ENCODE measurements at regions not wholly inside any gene's neighbourhood (a gene's known extent, or its start where the extent isn't known, plus 50 kb on each side); places are given as distances from the start of the nearest gene placed in this dataset.
"Not testable (repeated sequence)": the region's sequence is repeated elsewhere in the genome, so short reads cannot be mapped to it uniquely, and the experiment has no call there.

DNA sequence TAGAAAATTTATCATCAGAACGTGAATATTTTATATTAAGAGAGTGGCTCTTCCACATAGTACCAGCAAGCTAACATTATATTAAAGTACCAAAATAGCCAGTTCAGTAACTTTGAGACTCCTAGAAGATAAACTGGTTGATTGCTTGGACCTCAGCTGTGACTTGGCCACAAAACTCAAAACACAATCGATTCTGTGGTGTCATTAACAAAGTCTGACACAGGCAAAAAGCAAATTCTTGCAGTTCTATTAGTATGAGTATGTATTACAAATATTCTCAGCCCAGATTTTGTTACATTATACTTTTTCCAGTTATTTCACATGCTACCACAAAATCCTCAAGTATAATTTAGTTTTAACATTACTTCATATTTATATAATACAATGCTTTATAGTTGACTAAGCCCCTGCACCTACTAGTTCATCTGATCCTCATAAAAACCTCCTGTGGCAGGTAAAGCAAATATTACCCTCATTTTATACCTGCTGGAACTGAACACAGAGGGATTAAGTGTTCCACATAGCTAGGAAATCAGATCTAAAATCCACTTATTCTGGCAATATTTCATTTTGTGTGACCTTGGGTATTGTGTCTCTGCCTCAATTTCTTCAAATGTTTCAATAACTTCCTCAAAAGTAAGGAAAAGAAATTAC is 279.9 kb upstream of the MKLN1 start:
- DNase-seq (ENCODE audit: low read depth), result no peak

DNA sequence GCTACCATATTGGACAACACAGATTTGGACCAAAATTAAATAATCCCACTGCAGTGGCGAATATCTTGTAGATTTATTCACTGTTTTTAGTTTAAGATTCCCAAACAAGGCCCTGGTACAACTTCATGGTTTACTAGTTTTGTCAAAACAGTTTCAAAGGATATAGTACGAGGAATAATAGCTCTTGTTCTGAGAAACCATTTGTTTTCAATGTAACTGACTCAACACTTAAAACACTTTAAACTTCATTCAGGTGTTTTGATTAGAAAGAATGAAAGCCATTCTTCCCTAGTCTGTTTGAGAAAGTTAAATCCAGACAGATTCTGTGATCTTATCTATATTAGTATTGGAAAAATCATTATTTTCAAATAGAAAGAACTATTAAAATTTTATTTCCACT is 276.4 kb upstream of the MKLN1 start:
- no peak for DNase-seq (ENCODE audit: low read depth)

DNA sequence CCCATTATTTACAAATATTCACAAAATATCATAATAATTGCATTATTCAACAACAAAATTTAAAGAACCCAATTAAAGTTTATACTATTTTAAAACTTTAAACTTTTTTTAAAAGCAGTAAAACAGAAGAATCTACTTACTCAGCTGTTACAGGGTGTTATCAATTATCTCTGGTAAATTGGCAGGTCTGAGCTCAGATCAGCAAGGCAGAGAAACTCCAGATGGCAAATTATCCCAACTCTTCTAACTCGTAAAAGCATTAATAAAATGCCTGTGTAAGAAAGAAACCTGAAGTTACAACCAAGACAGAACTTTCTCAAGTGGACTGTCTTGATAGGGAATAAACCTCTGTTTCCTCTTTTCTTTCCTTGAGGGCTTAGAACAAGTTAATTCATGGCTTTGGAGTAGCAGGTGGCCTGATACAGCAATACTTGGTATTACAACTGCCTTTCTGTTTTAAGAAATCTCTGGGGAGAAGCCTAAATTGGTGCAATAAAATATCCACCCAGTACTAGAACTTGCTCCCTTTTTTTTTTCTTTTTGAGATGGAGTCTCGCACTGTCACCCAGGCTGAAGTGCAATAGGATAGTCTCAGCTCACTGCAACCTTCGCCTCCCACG is 275.3 kb upstream of the MKLN1 start:
- no peak for DNase-seq (ENCODE audit: low read depth)

DNA sequence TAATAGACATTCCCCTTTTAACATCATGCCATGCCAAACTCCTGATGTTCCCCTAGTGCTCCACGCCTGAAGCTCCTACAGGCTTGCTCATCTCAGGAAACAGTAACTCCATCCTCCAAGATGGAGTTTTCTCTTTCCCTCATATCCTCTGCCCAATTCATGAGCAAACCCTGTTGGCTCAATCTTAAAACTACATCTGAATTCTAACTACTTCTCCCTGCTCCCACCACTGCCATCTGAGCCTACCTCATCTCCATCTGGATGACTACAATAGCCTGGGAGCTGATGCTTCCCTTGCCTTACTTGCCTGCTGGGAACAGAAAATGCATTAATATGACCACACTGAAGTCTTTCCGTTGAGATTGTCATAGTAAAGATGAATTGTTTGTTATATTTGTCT is 271.7 kb upstream of the MKLN1 start:
- DNase-seq (ENCODE audit: low read depth), result no peak

DNA sequence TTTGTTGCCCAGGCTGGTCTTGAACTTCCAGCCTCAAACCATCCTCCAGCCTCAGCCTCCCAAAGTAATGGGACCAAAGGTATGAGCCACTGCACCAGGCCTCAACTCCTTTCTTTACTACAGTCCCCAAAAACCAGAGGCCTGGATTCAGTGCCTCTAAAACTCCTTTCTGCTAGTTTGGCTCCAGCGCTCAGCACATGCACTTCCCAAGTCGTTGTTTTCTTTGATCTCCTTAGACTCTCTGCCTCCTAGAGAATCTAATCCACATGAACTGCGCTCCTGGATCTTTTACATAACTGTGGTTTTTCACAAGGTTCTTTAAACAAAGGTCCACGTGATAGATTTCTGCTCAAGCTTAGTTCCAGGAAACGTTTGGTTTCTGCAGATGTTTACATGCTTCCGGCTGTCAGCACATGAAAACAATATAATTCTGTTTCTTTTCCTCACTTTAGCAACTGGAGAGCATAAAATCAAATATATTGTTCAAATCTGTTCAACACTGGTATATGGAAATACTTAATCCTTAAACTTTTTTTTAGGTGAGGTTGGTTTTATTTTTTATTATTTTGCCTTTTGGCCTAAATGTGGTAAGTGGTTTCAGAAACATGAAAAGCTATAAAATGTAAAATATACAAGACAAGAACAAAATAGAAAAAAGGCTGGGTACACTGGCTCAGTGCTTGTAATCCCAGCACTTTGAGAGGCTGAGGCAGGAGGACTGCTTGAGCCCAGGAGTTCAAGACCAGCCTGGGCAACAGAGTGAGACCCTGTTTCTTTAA is 270.5 kb upstream of the MKLN1 start:
- no peak for DNase-seq (ENCODE audit: low read depth)

DNA sequence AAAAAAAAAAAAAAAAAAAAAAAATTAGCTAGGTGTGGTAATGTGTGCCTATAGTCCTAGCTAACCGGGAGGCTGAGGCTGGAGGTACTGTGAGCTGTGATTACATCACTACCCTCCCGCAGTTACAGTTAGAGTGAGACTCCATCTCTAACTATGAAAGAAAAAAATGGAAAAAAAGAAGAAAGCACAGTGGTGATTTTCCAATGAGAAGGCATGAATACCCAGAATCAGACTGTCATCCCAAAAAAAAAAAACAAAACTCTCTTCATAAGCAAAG is 269.9 kb upstream of the MKLN1 start:
- no peak for DNase-seq (ENCODE audit: low read depth)

DNA sequence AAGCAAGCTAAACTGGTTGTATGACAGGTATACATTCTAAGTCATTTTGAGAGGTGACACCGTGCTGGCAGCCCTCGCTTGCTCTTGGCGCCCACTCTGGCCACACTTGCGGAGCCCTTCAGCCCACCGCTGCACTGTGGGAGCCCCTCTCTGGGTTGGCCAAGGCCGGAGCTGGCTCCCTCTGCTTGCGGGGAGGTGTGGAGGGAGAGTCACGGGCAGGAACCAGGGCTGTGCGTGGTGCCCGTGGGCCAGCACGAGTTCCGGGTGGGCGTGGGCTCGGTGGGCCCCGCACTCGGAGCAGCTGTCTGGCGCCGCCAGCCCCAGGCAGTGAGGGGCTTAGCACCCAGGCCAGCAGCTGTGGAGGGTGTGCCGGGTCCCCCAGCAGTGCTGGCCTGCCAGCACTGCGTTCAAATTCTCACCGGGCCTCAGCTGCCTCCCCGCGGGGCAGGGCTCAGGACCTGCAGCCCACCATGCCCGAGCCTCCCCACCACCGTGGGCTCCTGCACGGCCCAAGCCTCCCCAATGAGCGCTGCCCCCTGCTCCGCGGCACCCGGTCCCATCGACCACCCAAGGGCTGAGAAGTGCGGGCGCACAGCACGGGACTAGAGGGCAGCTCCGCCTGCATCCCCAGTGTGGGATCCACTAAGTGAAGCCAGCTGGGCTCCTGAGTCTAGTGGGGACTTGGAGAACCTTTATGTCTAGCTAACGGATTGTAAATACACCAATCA is 269.0 kb upstream of the MKLN1 start:
- not testable (repeated sequence) for DNase-seq (ENCODE audit: low read depth)

DNA sequence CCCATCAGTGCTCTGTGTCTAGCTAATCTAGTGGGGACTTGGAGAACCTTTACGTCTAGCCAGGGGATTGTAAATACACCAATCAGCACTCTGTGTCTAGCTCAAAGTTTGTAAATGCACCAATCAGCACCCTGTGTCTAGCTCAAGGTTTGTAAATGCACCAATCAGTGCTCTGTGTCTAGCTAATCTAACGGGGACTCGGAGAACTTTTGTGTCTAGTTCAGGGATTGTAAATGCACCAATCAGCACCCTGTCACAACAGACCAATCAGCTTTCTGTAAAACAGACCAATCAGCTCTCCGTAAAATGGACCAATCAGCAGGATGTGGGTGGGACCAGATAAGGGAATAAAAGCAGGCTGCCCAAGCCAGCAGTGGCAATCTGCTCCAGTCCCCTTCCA is 268.3 kb upstream of the MKLN1 start:
- DNase-seq (ENCODE audit: low read depth), result not testable (repeated sequence)

DNA sequence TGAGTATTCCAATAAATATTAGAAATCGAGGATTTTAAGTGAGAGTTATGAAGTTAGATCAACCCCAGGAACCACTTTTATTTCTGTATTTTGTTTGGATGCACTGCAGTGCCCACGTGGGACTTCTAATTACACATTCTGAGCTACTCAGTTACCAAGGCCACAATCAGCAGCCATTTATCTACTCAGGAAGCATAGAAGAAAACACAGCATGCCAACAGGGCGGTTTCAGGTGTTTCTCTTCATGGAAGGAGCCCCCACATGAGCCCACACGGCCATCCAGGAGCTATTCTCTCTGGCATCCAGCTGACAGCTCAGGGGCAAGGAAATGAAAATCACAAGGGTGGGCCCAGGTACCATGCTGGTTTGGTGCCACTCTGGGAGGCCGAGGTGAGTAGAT is 266.5 kb upstream of the MKLN1 start:
- no peak for DNase-seq (ENCODE audit: low read depth)

DNA sequence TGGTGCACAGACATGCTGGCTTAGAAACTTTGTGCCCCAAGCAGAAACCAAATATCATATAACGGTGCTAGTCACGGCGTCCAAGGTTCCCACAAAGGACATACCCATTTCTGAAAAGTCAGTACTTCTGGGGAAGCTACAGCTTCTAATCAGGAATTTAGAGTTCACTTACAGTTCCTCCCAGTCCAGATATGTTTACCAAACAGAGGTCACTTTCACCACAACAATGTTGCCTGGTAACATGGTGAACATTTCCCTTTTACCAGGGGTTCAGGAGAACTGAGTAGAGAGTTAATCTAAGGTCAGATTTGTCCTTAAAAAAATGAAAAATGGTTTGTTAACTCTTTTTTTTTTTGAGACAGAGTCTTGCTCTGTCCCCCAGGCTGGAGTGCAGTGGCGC is 265.9 kb upstream of the MKLN1 start:
- no peak for DNase-seq (ENCODE audit: low read depth)

DNA sequence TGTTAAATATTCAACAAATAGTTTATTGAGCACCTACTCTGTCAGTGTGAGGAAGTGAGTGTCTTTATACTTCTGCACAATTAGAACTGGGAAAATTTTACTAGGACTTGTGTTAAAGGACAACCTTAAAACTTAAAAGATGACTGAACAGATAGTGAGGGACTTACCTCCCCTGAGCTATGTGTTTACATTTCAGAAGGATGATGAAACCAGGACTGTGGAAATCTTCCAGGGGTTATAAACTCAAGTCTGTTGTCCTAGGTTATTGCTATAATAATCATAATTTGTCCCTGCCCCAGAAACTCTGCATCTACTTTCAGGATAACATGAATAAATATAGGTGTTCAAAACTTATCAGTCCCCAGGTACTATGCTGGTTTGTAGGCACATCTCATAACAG is 261.0 kb upstream of the MKLN1 start:
- no peak for DNase-seq (ENCODE audit: low read depth)

DNA sequence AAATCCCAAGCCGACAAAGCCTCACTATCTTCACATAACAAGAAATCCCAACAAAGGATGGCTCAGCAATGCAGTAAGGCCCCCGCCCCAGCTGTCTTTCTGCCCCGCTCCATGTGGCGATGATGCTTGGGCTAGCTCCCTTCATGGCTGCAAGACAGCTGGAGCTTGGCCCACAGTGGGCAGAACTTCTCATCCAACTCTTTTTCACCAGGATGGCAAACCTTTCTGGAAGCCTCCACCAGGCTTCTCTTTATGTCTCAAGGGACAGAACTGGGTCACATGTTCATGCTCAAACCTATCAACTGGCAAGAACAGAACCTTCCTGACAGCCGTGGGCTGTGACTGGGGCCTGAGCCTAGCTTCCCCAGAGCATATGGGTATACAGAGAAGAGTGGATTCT is 260.5 kb upstream of the MKLN1 start:
- DNase-seq (ENCODE audit: low read depth), result no peak

DNA sequence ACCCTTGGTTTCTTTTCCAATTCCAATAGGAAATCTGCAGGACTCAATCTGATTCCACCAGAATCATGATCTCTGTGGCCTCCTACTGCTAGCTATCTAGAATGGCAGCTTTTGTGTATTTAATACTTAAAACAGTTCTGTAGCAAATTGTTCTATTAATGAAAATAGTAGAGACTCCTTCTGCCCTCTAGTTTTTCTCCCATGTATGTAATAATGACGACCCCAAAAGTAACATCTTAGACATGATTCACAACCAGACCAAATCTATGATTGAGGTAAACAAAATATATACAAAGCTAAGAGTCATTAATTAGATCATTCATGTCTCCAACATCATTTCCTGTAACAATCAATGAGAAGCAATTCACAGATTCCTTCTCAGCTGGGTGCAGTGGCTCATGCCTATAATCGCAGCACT is 259.1 kb upstream of the MKLN1 start:
- DNase-seq (ENCODE audit: low read depth), result no peak

DNA sequence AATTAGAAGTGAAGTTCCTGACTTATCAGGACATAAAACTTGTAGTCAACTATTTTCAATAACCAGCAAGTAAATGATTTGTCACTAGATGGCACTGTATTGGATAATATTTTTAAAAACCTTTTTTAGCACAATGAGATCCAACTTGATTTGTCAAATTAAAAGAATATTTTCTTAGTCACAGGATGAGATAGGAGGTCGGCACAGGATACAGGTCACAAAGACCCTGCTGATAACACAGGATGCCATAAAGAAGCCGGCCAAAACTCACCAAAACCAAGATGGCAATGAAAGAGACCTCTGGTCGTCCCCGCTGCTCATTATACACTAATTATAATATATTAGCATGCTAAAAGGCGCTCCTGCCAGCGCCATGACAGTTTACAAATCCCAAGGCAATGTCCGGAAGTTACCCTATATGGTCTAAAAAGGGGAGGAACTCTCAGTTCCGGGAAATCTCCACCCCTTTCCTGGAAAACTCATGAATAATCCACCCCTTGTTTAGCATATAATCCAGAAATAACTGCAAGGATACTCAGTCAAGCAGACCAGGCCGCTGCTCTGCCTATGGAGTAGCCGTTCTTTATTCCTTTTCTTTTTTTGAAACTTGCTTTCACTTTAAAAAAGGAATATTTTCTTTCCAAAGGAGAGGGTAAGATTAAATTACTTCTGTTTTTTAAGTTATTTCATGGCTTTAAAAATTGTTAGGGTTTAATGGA is 255.7 kb upstream of the MKLN1 start:
- DNase-seq (ENCODE audit: low read depth), result no peak

DNA sequence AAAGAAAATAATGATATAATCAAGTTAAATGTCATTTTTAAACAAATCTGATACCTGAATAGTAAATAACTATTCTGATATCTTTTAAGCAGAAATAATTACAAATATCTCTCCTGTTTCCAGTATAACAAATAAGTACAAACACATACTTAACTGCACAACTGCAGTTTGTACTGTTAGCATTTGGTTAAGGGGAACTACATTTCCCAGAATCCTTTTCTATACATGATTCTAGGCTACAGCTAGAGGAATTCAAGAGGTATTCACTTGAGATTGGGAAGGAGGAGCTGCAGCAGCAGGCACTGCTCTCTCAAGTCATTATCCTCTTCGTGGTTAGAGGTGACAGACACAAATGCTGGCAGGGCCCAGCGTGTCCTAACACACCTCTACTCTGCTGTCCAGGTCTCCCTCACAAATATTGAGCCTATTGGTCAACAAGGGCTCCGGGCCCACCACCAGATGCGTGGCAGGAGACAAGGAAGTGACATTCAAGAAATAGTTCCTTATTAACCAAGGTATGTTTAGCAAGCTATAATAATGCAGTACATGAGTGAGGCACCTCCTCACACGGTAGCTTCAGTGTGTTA is 255.1 kb upstream of the MKLN1 start:
- DNase-seq (ENCODE audit: low read depth), result no peak

DNA sequence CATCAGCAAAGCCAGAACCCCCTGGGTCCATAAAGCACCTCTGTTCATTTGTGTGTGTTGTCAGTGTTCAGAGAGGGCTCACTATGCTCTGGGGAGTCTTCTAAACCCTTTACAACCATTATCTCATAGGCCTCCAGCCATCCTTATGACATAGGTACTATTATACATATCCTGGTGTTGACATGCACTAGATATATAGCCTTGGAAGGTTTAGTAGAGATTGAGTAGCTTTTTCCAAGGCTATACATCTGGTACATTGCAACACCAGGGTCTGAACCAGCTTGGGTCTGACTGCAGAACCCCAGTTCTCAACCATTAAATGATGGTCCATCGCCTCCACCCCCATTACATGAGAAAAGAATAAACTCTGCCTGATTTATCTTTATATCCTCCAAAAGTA is 253.6 kb upstream of the MKLN1 start:
- DNase-seq (ENCODE audit: low read depth), result no peak

DNA sequence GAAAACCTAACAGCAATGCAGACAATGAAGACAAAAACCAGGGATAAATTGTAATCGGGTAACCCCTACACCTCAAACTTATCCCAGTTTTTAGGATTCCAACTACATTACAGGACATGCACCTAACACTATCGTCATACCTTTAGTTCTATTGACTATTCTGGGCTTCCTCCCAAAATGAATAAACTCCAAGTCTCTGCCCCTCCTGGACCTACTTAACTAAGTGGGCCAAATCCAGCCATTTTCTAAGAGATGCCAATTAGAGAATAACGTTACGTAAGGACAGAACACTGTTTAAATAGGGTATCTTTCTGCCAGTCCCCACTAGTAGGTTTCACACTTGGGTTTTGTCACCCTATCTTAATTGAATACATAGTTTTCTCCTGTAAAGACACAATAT is 253.1 kb upstream of the MKLN1 start:
- no peak for DNase-seq (ENCODE audit: low read depth)

DNA sequence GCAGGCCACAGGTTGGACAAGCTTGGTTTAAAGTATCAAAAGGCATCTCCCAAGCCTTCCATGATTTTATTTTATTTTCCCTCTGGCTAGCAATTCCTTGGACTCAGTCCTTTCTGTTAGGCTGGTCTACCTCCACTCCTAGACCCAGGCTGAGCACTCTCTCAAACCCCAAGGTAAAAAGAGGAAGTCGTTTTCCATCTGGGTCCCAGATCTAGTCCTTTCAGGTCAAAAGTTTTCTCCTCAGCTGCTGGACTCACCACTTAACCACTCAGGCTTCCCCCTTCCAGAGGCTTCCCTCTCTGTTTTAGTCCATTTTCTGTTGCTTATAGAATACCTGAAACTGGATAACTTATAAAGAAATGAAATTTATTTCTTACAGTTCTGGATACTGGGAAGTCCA is 252.3 kb upstream of the MKLN1 start:
- no peak for DNase-seq (ENCODE audit: low read depth)

DNA sequence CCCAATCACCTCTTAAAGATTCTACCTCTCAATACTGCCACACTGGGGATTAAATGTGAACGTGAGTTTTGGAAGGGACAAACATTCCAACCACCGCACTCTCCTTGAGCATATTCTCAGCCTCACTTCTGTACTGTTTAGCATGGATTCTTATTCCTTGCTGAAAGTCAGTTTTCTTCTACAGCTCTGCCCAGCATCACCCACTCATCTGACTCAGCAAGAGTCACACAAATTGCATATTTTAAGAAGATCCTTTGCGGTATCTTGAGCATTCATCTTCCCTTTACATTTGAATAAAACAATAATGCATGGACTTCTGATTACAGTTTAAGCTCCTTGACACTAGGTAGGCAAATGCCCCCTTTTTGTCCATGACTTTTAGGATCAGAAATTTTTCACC is 251.6 kb upstream of the MKLN1 start:
- no peak for DNase-seq (ENCODE audit: low read depth)

DNA sequence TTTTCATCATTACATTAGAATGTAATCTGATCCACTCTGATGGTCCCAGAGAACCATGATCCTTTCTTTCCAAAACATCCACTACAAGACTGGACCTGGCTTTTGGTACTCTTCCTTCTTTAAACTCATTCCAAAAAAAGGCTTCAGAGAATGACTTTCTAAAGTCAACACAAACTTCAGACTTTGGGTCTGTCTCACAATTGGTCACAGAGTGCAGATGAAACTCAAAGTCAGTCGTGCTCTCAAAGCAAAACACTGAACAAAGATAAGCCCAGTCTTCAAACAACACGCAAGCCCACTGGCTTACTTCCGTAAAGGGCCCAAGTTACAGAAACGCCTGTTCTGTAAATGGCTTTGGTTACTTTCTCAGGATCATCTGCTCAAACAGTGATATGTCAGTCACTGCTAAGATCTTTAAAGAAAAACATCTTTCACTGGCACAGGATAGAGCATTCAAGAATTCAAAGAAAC is 250.9 kb upstream of the MKLN1 start:
- no peak for DNase-seq (ENCODE audit: low read depth)

DNA sequence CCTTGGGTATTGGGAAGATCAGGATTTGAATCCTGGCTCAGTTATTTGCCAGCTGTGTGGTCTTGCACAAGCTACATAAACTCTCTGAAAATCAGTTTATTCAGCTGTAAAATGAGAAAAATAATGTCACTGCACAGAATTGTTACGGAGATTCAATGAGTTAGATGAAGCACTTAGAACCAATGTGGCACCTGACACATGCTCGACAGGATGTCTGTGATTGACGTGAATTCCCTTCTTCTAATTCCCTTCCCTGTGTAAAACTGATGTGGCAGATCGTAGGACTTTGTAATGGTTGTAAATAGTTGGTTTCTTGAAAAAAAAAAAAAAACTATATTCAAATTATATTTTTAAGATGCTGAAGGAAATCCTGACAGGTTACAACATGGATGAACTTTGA is 249.9 kb upstream of the MKLN1 start:
- DNase-seq (ENCODE audit: low read depth), result no peak

DNA sequence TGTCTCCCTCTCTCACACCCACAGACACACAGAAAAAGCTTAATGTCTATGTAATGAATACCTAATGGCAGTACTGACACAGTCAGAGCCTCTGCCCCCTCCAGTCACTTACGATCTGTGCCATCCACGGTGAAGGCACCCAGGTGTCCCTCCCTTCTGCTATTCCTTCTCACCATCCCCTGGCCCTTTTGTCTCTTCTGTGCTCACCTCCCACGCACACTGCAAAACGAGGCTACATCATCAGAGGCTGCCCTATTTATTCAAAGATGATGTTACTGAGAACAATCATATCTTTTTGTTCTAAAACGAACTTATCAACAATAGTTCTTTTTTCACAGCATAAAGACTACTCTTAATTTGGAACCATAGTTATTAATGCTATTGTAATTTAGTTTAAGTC is 246.9 kb upstream of the MKLN1 start:
- DNase-seq (ENCODE audit: low read depth), result no peak

Measured in T follicular helper cell (primary cell).